ENCODE measurements at regions not wholly inside any gene's neighbourhood (a gene's known extent, or its start where the extent isn't known, plus 50 kb on each side); places are given as distances from the start of the nearest gene placed in this dataset.

DNA sequence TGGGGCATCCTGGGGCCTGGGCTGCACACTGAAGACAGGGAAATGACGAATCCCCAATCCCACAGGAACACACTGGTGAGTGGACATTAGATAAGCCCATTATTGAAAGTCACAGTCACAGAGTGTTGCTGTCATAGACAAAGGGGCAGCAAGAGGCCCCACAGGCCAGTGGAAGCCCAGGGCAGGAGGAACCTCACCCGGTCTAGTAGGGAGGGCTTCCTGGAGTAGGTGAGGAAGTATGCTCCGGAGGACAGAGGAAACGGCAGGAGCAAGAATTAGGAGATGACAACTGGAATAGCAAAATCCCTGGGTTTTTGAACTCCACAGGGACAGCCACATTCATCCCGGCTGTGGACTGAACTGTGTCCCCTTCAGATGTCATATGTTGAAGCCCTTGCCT lies 101.2 kb downstream of the TPRA1 start:
- TF ChIP-seq NFRKB (IDR thresholded peaks at IDR 0.05) (no peak), ZNF384 (IDR thresholded peaks at IDR 0.05) (no peak), SUZ12 (IDR thresholded peaks at IDR 0.05) (no peak), ELF4 (IDR thresholded peaks at IDR 0.05) (no peak), BHLHE40 (IDR thresholded peaks at IDR 0.05; ENCODE audit: borderline replicate concordance) (no peak), FOXK2 (IDR thresholded peaks at IDR 0.05) (no peak), LEF1 (IDR thresholded peaks at IDR 0.05; ENCODE audit: borderline replicate concordance) (no peak), L3MBTL2 (conservative IDR thresholded peaks at IDR 0.05) (no peak), TARDBP (IDR thresholded peaks at IDR 0.05) (no peak)
- ChIA-PET CTCF (no interaction called here), POLR2A (no interaction called here)
- no peak for DNase-seq (ENCODE audit: extremely low spot score)

DNA sequence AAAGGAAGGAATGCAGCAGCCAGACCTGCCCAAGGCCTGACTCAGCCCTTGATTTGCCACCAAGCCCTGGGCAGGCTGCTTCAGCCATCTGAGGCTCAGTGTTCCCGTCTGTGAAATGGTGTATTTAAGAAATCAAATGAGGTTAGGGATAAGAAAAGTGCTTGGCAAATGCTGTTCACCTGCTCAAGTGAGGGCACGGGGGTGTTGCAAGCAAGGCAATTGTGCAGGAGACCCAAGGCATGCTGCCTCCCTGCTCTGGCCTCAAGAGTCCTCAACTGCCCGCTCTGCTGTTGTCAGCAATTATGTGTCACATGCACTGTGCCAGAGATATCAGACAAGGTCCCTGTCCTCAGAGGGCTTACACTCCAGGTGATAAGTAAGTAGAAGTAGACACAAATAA lies 101.8 kb downstream of the TPRA1 start:
- ChIA-PET CTCF (no interaction called here), POLR2A (no interaction called here)
- no peak for DNase-seq (ENCODE audit: extremely low spot score)
- TF ChIP-seq HDGF (IDR thresholded peaks at IDR 0.05; ENCODE audit: borderline replicate concordance) (no peak), FOXA1 (IDR thresholded peaks at IDR 0.05) (no peak), ELF4 (IDR thresholded peaks at IDR 0.05) (no peak), BHLHE40 (IDR thresholded peaks at IDR 0.05; ENCODE audit: borderline replicate concordance) (no peak), FOXM1 (IDR thresholded peaks at IDR 0.05; ENCODE audit: borderline replicate concordance) (no peak), TARDBP (IDR thresholded peaks at IDR 0.05) (no peak), CTBP1 (IDR thresholded peaks at IDR 0.05; ENCODE audit: borderline replicate concordance) (no peak), FOXK2 (IDR thresholded peaks at IDR 0.05) (no peak), NFRKB (IDR thresholded peaks at IDR 0.05) (no peak), ZNF384 (IDR thresholded peaks at IDR 0.05) (no peak), ARNT (IDR thresholded peaks at IDR 0.05) (no peak), LEF1 (IDR thresholded peaks at IDR 0.05; ENCODE audit: borderline replicate concordance) (no peak), SP1 (IDR thresholded peaks at IDR 0.05) (no peak), SUZ12 (IDR thresholded peaks at IDR 0.05) (no peak), L3MBTL2 (conservative IDR thresholded peaks at IDR 0.05) (no peak)
- TF ChIP-seq, protein P1, sequence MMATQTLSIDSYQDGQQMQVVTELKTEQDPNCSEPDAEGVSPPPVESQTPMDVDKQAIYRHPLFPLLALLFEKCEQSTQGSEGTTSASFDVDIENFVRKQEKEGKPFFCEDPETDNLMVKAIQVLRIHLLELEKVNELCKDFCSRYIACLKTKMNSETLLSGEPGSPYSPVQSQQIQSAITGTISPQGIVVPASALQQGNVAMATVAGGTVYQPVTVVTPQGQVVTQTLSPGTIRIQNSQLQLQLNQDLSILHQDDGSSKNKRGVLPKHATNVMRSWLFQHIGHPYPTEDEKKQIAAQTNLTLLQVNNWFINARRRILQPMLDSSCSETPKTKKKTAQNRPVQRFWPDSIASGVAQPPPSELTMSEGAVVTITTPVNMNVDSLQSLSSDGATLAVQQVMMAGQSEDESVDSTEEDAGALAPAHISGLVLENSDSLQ (IDR thresholded peaks at IDR 0.05) = no peak

GRCh38 chr3:127488141-127488672 lies 102.3 kb downstream of the TPRA1 start:
- POLR2A ChIA-PET = no interaction called here
- DNase-seq (ENCODE audit: extremely low spot score) = no peak
- TF ChIP-seq SP1 (IDR thresholded peaks at IDR 0.05) (no peak), ZNF384 (IDR thresholded peaks at IDR 0.05) (no peak), SUZ12 (IDR thresholded peaks at IDR 0.05) (no peak), BHLHE40 (IDR thresholded peaks at IDR 0.05; ENCODE audit: borderline replicate concordance) (no peak), ARNT (IDR thresholded peaks at IDR 0.05) (no peak), CTBP1 (IDR thresholded peaks at IDR 0.05; ENCODE audit: borderline replicate concordance) (no peak), TARDBP (IDR thresholded peaks at IDR 0.05) (no peak), FOXK2 (IDR thresholded peaks at IDR 0.05) (no peak), NFRKB (IDR thresholded peaks at IDR 0.05) (no peak)
- TF ChIP-seq, protein P1 (IDR thresholded peaks at IDR 0.05) = no peak
- CTCF ChIA-PET = no interaction called here

DNA sequence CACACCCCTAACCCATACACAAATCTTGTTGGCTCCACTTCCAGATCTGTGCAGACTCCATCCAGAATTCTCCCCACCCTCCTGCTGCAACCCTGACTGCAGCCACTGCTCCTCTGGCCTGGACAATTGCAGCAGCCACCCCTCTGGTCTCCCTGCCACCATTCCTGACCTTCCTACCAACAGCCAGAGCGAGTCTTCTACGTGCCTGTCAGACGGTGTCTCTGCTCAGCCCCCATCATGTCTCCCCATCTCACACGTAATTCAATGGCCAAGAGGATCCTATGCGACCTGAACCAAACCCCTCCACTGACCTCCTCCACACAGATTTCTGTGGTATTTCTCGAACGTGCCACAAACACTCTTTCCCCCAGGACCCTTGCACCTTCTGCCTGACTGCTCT lies 103.3 kb downstream of the TPRA1 start:
- CTCF ChIA-PET = no interaction called here

DNA sequence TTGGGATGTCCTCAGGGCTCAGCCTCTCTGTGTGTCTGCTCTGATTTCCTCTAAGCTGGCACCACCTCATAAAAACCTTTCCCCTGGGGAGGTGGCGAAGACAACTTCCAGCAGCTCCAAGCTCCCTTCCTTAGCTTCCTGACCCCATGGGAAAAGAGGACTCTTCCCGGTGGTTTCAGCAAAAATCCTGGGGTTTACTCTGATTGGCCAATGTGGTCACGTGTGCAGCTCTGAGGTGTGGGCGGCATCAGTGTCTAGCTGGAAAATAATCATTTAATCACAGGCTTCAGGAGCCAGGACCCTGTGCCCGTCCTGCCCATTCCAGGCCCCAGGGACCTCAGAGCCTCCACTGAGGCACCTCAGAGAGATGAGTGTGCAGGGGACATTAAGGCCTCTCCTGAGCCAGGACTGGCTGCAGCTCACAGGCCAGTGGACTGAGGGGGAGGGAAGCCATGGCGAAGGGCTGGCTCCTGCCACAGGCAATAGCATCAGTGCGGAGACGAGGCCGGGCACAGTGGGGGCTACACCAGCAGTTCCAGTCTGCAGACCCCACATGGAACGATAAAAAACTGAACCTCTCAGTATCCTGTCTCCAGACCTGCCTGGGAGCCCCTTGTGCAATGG lies 104.1 kb downstream of the TPRA1 start:
- POLR2A ChIA-PET = no interaction called here
- no peak for DNase-seq (ENCODE audit: extremely low spot score)
- TF ChIP-seq ZNF384 (IDR thresholded peaks at IDR 0.05) = no peak
- TF ChIP-seq SP1 (IDR thresholded peaks at IDR 0.05) = no peak
- no peak for TF ChIP-seq FOXK2 (IDR thresholded peaks at IDR 0.05)
- no peak for TF ChIP-seq NFRKB (IDR thresholded peaks at IDR 0.05)
- TF ChIP-seq FOXA1 (IDR thresholded peaks at IDR 0.05) = no peak
- TF ChIP-seq LEF1 (IDR thresholded peaks at IDR 0.05; ENCODE audit: borderline replicate concordance) = no peak
- no peak for TF ChIP-seq HDGF (IDR thresholded peaks at IDR 0.05; ENCODE audit: borderline replicate concordance)
- TF ChIP-seq ELF4 (IDR thresholded peaks at IDR 0.05) = no peak
- CTCF ChIA-PET = no interaction called here

More for the DNA sequence above, 103.3 kb downstream of the TPRA1 start:
- TF ChIP-seq TARDBP (IDR thresholded peaks at IDR 0.05) = no peak
- TF ChIP-seq NFRKB (IDR thresholded peaks at IDR 0.05) = no peak
- no peak for TF ChIP-seq CTBP1 (IDR thresholded peaks at IDR 0.05; ENCODE audit: borderline replicate concordance)
- no peak for TF ChIP-seq FOXA1 (IDR thresholded peaks at IDR 0.05)
- TF ChIP-seq FOXK2 (IDR thresholded peaks at IDR 0.05) = no peak
- no peak for TF ChIP-seq ZNF384 (IDR thresholded peaks at IDR 0.05)
- TF ChIP-seq, protein P1 (IDR thresholded peaks at IDR 0.05) = no peak
- TF ChIP-seq LEF1 (IDR thresholded peaks at IDR 0.05; ENCODE audit: borderline replicate concordance) = no peak
- no peak for TF ChIP-seq L3MBTL2 (conservative IDR thresholded peaks at IDR 0.05)
- no peak for TF ChIP-seq SUZ12 (IDR thresholded peaks at IDR 0.05)
- TF ChIP-seq HDGF (IDR thresholded peaks at IDR 0.05; ENCODE audit: borderline replicate concordance) = no peak
- TF ChIP-seq ARNT (IDR thresholded peaks at IDR 0.05) = no peak
- TF ChIP-seq SP1 (IDR thresholded peaks at IDR 0.05) = no peak
- TF ChIP-seq FOXM1 (IDR thresholded peaks at IDR 0.05; ENCODE audit: borderline replicate concordance) = no peak
- TF ChIP-seq BHLHE40 (IDR thresholded peaks at IDR 0.05; ENCODE audit: borderline replicate concordance) = no peak
- no peak for TF ChIP-seq ELF4 (IDR thresholded peaks at IDR 0.05)
- POLR2A ChIA-PET = no interaction called here
- DNase-seq (ENCODE audit: extremely low spot score) = no peak

Measured in HEK293T (cell line).